GM13976 (cell line): ENCODE measurements at regions not wholly inside any gene's neighbourhood (a gene's known extent, or its start where the extent isn't known, plus 50 kb on each side); places are given as distances from the start of the nearest gene placed in this dataset.
A peak's percentile ranks its signal among the peaks of the same experiment; 100 is the strongest.

Experiments
- DNase-seq: peaks from one replicate; pipeline ENCODE4 v3.0.0; 2012; ENCODE audit warnings: low spot score
- CTCF ChIP-seq: IDR thresholded peaks from 2 replicates; pipeline ENCODE4 v1.5.1; 2012; ENCODE audit warnings: borderline replicate concordance, mild to moderate bottlenecking; ENCODE audit not compliant: insufficient read depth; ENCODE audit errors: extremely low read depth, missing control alignments, control extremely low read depth
- in situ Hi-C: fragments of 300-500 bp; cut with MboI; formaldehyde crosslinking; loops from one replicate; pipeline ENCODE4 v1.12.0; 2022; ENCODE audit warnings: low sequenced_read_pairs, mixed read lengths, inconsistent platforms; ENCODE audit not compliant: unreplicated experiment

- in situ Hi-C loops = no loop called here
- DNase-seq = peak; percentile 62
- TF ChIP-seq CTCF = no peak
These were observed 210.5 kb upstream of the TLE3 start for GRCh38 chr15:70308011-70308734.

GRCh38 chr15:70306582-70306981 lies 208.9 kb upstream of the TLE3 start:
- DNase-seq = no peak
- in situ Hi-C loops = no loop called here
- TF ChIP-seq CTCF = no peak

- in situ Hi-C loops = no loop called here
- DNase-seq = no peak
- TF ChIP-seq CTCF = no peak
These were observed 208.4 kb upstream of the TLE3 start for GRCh38 chr15:70306081-70306480.

- in situ Hi-C loops = no loop called here
These were observed 206.3 kb upstream of the TLE3 start for GRCh38 chr15:70303981-70304380.

GRCh38 chr15:70302360-70302759 lies 204.6 kb upstream of the TLE3 start:
- in situ Hi-C loops = no loop called here
- DNase-seq = no peak
- TF ChIP-seq CTCF = no peak

More at GRCh38 chr15:70303981-70304380, 206.3 kb upstream of the TLE3 start:
- no peak for TF ChIP-seq CTCF
- no peak for DNase-seq

- DNase-seq = no peak
- in situ Hi-C loops = no loop called here
- no peak for TF ChIP-seq CTCF
These were observed 203.7 kb upstream of the TLE3 start for GRCh38 chr15:70301396-70301795.
